ENCODE measurements at regions not wholly inside any gene's neighbourhood (a gene's known extent, or its start where the extent isn't known, plus 50 kb on each side); places are given as distances from the start of the nearest gene placed in this dataset.
"Not testable (repeated sequence)": the region's sequence is repeated elsewhere in the genome, so short reads cannot be mapped to it uniquely, and the experiment has no call there.

GRCh38 chr17:72566671-72567484 lies 446.1 kb downstream of the SOX9 start:
- DNase-seq = no peak

DNA sequence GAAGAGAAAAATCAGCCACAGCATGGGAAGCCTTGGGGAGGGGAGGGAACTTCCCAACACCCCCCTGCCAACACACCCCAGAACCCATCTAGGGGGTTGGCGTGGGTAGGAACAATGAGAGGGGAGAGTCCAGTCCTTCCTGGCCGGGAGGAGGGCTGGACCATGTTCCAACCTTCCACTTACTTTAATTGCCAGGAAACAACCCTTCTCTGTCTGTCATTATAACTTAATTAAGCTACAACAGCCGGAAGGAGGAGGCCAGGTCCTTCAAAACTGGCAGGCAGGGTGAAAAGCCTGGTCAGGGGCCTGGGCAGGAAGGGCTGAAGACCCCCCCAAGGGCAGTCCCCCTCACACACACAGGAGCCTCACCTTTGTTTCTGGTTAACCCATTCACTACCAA lies 447.0 kb downstream of the SOX9 start:
- no peak for DNase-seq

DNA sequence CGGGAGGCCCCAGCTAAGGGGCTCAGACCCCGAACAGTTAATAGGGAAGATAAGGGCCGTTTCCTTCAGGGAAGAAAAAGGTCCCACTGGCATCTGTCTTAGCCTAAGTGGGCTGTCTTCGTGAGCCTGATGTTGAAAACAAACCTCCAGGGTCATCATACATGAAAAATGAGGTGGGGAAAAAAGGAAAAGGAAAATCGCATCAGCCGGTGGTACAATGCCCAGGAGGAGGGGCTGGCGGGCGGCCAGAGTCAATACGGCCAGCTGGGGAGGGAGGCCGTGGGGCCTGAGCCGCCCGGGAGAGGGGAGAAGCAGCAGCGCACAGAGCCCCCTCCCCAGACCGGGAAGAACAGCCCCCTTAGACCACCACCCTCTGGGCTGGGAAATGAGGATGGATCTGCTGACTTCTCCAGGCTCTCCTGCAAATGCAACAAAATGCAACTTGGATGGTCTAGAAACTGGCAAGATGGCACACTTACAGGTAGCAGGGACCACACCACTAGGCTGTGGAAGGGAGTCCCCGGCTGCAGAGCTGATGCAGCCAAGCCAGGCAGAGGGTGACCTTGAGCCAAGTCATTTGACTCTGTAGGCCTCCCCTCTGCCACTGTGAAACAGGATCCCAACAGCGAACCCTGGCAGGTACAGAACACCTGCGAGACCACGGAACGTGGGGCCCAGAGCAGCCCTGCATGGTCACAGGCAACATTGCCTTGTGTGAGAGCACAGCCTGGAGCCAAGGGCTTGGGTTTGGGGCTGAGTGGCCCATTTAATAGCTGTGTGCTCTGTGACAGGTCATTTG lies 448.5 kb downstream of the SOX9 start:
- no peak for DNase-seq

DNA sequence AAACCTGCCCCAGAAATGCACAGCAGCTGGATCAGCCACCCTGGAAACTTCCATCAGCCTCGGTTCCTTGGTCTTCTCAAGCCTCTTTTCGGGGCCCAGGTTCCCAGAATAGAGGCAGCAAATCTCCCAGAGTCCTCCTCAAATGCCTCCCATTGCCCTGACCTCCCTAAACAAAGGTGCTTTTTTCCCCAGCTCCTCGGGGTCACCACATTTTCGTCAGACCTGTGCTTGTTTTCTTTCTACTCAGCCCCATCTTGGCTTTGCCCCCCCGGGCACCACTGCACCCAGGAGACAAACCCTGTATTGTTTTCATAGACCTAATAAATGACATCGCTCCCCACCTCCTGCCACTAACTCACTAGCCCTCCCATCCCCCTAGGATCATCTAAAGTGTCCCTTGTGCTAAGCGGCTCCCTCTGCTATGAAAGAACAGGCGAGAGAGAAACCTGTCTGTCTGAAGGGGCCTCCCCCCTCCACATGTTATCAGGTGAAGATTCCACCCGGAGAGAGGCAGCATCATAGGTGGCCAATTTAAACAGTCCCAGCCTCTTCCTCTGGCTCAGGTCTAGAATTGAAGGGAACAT lies 451.1 kb downstream of the SOX9 start:
- no peak for DNase-seq

- DNase-seq = no peak
Observed at GRCh38 chr17:72572604-72573491, 452.0 kb downstream of the SOX9 start.

- not testable (repeated sequence) for DNase-seq
Observed at GRCh38 chr17:72573492-72573801, 452.6 kb downstream of the SOX9 start.

DNA sequence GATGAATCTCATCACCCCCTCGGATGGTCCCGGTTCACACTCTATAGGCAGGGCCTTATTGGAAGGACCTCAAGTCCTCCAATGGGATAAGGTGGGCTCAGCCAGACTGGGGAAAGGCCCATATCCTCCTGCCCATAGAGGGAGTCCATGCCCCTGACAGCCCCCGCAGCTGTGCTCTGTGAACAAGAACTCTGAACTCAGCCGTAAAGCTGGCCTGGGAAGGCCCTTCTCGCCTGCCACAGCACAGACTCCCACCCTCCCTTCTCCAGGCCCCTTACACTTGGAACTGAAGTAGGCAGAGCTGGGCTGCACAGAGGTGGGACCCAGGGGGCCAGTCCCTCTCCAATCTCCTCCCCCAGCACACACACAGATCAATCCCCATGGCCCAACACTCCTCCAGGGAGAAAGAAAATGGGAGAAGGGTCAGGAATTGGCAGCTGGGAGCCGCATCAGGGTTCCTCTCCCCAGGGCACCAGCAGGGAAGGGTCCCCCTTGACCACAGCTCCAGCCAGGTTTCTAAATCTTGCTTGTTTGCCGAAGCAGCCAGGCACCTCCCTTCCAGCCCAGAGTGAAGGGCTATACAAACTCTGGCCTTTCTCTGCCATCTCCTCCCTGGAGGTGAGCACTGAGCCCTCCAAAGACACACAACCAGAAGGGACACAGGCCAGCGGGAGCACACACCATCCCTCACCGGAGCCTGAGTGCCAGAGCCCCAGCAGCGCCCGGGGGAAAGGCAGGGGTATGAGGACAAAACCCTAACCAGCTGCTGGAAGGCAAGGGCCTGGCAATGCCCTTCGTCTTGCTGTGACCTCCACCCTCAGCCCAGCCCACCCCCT lies 454.1 kb downstream of the SOX9 start:
- no peak for DNase-seq

- DNase-seq = no peak
Observed at GRCh38 chr17:72575542-72576233, 454.9 kb downstream of the SOX9 start.

DNA sequence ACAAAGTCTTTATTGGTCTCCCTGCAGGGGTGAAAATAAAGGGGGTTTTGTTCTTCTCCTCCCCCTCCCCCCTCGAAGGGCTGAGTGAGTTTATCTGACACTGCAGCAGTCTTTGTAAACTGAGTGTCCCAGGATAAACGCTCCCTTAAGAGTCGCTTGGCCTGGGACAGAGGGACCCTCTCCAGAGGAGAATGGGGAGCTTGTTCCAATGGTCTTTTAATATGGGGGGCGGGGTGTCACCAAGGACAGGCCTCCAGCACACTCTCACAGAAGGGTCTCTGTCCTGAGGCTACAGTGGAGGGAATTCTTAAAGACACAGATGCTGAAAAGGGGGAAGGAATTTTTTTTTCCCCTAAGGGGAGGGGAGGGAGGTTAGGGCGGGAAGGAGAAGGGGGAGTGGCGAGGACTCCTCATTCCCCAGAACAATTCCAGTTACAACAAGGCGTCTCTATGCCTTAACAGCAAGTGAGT lies 455.5 kb downstream of the SOX9 start:
- DNase-seq = no peak

GRCh38 chr17:72578817-72579470 lies 458.1 kb downstream of the SOX9 start:
- no peak for DNase-seq

- DNase-seq = no peak
Observed at GRCh38 chr17:72579990-72580320, 459.1 kb downstream of the SOX9 start.

DNA sequence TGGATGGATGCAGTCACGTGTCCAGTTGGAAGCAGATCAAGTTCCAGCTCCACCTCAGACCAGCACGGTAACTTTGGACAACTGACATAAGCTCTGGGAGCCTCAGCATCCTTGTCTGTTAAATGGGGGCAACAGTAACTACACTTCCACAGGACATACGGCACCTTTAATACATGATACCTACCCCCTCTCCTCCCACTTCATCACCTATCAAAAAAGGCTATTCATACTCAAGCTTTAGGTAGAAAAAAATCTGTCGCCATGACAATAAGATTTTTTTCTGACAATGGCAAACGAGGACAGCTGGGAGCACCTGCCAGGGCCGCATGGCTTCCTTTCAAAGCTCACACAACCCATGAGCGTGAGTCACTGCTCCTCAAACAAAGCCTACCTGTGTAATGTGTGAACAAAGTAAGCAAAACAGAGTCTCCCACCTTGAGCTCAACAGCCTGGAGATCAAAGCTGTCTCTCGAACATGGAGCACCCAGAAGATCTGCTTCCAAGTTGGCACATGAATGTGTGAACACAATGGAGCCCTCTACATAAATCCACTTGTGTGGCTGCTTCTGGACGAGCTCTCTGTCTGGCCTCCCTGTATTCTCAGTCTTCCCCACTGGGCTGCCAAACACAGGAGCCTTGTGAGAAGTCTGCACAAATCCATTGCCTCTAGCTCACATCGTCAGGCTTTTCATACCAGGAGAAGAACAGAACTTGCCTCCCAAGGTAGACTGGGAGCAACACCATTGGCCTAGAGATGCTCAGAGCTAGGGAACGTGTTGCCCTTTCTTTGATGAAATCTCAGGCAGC lies 459.7 kb downstream of the SOX9 start:
- peak; percentile 71 for DNase-seq

DNA sequence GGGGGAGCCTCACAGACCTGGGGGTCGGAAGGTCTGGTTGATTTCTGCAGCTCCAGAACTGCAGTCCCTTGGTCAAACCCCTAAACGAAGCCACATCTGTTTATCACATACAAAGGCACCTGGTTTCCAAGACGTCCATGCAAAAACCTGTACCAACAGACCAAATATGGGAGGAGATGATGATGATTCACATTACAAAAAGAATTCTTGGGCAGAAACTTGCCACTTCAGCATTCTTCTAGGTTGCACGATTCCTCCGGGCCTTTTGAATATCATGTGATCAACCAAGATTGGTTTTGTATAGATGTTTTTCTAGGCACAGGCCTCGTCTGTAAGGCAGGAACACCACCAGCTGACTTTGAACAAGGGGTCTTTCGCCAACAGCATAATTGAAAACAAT lies 466.3 kb downstream of the SOX9 start:
- DNase-seq = no peak

DNA sequence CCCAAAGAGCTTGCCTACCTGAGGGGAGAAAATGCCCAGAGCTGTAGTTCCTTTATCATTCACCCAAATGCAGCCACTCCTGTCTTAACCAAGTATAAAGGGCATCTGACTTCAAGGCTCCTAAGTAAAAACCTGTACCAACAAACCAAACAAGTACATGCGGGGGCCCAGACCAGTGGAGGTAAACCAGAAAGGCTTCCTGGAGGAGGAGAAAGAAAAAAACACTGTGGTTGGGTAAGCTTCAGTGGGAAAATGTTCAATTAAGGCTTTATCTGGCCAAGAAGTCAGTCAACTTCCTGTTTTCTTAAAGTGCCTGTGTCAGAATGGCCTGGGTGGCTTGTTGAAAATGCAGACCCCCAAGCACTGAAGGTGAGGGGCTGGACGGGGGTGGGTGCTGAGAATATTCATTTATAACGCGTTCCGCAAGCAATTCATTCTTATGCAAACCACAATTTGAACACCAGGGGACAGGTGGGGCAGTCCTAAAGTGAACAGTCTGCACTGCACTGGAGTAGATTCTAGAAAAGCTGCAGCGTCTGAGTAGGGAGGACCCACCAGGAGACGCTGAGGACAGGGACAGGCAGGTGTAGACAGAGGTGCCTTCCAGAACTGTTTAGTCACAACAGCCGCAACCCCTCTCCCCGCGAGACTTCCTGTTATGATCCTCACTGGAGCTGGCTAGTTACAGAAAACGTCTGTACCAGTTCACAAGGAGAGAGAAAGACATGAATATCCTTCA lies 467.1 kb downstream of the SOX9 start:
- DNase-seq = no peak

DNA sequence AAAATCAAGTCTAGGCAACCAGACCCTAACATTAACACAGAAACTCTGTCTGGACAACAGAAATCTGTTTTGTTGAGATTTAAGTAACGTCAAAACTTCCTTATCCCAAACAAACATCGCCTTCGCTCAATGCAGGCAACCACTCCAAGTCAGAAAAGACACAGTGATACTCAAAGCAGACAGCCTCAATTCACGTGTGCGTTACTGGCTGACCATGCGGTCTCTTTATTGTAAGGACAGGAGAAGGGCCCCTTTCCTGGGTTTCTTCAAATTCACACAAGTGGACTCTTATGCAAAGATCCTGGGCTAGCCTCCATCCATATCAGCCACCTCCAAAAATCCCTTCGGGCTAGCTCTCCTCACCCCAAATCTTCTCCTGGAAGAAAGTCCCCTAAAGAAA lies 467.7 kb downstream of the SOX9 start:
- no peak for DNase-seq

DNA sequence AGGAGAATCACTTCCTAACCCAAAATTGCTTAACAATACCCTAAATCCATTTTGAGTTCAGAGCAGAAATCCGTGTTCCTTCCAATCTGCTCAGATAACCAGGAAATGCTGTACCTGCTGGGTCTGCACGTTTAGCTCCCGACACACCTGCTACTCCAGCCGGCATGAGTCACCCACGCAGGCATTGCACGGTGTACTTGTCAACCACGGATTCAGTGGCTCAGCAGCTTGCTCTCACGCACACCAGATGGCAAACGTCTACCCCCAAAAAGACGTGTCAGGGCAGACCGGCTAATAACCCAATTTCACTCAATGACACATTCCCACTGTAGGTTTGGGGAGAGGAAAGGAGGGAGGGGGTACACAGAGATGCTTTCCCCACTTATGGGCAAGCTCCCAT lies 468.1 kb downstream of the SOX9 start:
- DNase-seq = peak; percentile 76

DNA sequence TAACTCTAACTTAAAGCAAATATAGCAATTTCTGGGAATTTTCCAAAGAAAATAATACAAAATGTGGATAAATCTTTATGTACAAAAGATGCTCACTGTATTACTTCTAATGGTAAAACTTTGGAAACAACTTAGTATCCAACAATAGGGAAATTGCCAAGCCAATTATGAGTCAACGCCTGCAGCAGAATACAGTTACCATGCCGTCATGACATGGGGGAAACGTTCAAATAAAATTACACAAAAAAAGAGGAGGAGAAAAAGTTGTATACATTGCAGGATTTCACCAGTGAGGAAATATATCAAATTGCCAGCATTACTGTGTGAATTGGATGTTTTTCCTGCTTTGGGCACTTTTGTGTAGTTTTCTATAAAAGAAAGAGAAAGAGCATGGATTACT lies 469.6 kb downstream of the SOX9 start:
- no peak for DNase-seq

GRCh38 chr17:72590882-72591281 lies 470.1 kb downstream of the SOX9 start:
- DNase-seq = no peak

All from NCI-H2107 (cell line).